ENCODE measurements at regions not wholly inside any gene's neighbourhood (a gene's known extent, or its start where the extent isn't known, plus 50 kb on each side); places are given as distances from the start of the nearest gene placed in this dataset.

DNA sequence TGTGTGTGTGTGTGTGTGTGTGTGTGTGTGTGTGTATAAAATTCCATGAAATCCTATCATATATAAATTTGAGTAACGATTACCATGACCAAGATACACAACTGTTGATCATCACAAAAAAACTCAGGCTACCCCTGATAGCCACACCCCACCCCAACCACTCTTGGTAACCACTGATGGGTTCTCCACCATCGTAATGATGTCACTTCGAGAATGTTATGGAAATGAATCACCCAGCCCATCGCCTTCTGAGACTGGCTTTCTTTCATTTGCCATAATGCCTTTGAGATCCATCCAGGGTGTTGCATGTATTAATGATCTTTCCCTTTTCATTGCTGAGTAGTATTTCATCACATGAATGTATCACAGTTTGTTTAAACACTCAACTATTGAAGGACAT lies 496.0 kb downstream of the MIAT start:
- TF ChIP-seq, protein P1, sequence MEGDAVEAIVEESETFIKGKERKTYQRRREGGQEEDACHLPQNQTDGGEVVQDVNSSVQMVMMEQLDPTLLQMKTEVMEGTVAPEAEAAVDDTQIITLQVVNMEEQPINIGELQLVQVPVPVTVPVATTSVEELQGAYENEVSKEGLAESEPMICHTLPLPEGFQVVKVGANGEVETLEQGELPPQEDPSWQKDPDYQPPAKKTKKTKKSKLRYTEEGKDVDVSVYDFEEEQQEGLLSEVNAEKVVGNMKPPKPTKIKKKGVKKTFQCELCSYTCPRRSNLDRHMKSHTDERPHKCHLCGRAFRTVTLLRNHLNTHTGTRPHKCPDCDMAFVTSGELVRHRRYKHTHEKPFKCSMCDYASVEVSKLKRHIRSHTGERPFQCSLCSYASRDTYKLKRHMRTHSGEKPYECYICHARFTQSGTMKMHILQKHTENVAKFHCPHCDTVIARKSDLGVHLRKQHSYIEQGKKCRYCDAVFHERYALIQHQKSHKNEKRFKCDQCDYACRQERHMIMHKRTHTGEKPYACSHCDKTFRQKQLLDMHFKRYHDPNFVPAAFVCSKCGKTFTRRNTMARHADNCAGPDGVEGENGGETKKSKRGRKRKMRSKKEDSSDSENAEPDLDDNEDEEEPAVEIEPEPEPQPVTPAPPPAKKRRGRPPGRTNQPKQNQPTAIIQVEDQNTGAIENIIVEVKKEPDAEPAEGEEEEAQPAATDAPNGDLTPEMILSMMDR (IDR thresholded peaks at IDR 0.05) = no peak
- no peak for ATAC-seq (ENCODE audit: low FRiP score)
- no peak for DNase-seq (ENCODE audit: low spot score)

DNA sequence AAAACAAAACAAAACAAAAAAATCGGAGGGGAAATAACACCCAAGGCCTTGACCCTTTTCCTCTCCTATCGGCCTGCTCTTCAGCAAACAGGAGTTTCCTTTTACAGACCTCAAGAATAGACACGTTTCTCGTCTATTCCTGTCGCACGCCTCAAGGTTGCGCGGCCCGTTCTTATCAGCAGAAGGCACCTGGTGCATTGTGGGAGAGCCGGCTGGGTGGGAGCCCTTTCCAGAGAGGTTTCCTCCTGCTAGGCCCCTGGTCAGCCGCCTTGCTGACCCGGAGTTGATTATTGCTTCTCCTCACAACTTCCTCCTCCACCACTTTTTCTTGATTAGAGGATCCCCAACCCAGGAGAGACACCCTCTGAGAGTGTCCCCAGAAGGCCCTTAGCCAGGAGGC lies 497.3 kb downstream of the MIAT start:
- TF ChIP-seq, protein P1 (IDR thresholded peaks at IDR 0.05) = no peak
- DNase-seq (ENCODE audit: low spot score) (no peak), ATAC-seq (ENCODE audit: low FRiP score) (no peak)

DNA sequence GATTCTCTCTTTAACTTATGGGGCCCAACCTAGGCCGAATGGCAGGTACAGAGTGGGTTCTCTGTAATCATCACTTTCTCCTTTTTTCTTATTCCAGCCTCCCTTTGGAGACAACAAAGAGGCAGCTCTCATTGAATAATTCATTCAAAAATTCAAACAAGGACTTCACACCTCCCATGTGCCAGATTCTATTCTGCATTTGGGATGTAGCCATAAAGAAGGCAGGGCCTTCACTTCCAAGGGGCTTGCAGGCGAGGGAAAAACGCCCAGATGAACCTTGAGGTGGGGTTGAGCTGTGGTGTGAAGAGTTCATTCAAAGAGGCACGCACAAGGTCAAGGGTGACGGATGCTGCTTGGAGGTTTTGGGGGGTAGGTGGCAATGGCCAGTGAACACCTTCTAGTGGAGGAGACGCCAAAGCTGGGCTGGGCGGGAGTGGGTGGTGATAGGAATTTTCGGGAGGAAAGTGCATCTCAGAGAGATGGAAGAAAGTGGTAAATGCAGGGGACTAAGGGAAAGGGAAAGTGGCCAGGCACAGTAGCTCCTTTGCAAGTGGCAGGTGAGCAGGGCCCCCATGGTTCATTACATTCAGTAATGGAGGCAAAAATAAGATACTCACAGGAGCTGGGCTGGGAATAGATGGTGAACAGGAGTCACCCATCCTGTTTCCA lies 499.6 kb downstream of the MIAT start:
- DNase-seq (ENCODE audit: low spot score) (no peak), ATAC-seq (ENCODE audit: low FRiP score) (no peak)
- TF ChIP-seq, protein P1 (IDR thresholded peaks at IDR 0.05) = no peak

DNA sequence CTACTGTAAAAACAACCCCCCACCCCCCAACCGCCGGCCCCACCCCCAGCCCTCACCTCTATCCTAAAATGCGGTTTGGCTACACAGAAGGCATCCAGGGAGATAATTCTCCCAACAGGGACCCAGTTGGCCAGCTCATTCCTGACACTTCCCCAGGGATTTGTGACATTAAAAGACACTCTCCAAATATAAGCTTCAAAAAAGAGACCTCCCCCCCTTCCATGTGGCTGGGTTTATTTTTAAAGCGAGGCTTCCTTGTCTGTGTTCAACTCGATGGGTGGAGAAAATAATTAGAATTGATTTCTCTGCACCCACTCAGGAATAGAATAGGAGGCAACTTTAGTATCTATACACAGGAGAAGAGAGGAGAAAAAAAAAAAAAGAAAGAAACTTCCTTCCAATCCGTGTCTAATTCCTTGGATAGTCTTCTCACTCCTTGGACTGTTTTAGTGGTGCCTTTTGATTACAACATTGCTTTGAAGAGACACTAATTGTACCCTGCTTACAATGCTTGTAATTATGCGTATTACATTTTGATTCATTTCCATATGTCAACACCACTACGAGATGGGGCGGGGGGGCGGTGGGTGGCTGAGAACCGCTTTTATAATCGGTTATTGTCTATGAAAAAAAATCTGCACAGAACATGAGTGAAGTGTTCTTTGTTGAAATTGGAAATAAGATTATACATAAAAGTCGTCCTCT lies 500.4 kb downstream of the MIAT start:
- ATAC-seq (ENCODE audit: low FRiP score) = no peak

DNA sequence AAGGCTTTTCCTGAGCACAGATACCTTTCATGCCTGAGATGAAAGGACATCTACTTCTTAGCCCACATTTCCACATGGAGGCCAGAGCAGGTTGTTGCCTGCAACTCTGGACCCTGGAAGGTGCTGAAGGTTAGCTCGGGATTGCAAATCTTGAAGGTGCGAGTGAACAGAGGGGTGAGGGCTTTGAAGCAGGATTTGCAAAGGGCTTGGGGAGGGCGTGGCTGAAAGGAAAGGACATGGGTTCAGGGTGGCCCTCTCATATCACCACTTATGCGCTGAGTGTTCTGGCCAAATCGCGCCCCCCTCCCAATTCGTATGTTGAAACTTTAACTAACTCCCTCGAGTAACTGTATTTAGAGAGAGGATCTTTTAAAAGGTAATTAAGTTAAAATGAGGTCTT lies 501.6 kb downstream of the MIAT start:
- no peak for DNase-seq (ENCODE audit: low spot score)
- TF ChIP-seq, protein P1 (IDR thresholded peaks at IDR 0.05) = no peak
- no peak for ATAC-seq (ENCODE audit: low FRiP score)

More for the DNA sequence above, 500.4 kb downstream of the MIAT start:
- TF ChIP-seq, protein P1 (IDR thresholded peaks at IDR 0.05) = no peak
- no peak for DNase-seq (ENCODE audit: low spot score)

DNA sequence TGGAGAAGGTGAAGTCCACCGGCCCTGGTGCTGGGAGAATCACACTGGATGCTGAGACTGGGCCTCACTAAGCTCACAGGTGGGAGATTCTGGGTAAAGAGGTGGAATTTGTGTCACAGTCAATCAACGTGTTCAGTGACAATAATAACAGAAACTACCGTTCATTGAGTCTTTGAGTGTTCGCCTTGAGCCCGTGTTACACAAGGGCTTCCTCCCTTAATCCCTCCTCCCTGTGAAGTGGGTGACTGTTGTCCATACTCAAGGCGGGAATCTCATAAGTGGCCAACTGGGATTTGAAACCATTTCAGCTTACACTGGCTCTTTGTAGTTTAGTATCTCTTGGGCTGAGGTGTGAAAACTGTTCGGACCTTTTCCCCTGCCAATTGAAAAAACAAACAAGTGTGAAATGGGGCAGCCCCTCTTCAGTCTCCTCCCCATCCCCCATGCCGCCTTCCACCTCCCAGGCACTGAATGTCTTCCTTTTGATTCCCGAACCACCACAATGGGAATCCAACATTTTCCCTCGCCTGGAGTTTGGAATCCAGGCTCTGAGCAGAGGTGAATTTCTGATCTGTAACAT lies 502.4 kb downstream of the MIAT start:
- TF ChIP-seq, protein P1 (IDR thresholded peaks at IDR 0.05) = no peak
- ATAC-seq (ENCODE audit: low FRiP score) (no peak), DNase-seq (ENCODE audit: low spot score) (no peak)
